C4-2B (cell line): ENCODE measurements at regions not wholly inside any gene's neighbourhood (a gene's known extent, or its start where the extent isn't known, plus 50 kb on each side); places are given as distances from the start of the nearest gene placed in this dataset.

Experiments used
- ZFX ChIP-seq: fragments of 450-650 bp; IDR thresholded peaks from 2 replicates; pipeline ENCODE4 v1.6.1; 2017
- TF ChIP-seq, protein P1 (sequence below): fragments of 450-650 bp; conservative IDR thresholded peaks from 2 replicates; pipeline ENCODE4 v1.5.1; 2017; ENCODE audit warnings: mild to moderate bottlenecking

DNA sequence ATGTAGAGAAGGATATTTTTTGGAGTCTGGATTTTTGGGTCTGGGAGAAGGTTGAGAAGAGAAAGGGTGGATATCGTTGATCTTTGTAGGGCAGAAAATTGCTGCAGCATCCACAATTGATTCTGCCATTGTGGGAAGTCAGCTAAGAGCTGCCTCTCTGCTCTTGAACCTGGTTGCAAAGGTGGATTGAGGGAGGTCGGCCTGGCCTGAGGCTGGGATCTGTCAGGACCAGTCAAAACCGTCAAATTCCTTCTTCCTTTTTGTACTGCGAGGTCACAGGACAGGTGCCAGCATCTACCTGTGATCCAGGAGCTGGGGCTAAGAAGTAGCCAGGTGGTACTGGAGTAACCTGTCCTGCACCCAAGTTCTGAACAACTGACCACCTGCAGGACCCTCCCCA, 93.7 kb downstream of the SHOX start:
- TF ChIP-seq, protein P1, sequence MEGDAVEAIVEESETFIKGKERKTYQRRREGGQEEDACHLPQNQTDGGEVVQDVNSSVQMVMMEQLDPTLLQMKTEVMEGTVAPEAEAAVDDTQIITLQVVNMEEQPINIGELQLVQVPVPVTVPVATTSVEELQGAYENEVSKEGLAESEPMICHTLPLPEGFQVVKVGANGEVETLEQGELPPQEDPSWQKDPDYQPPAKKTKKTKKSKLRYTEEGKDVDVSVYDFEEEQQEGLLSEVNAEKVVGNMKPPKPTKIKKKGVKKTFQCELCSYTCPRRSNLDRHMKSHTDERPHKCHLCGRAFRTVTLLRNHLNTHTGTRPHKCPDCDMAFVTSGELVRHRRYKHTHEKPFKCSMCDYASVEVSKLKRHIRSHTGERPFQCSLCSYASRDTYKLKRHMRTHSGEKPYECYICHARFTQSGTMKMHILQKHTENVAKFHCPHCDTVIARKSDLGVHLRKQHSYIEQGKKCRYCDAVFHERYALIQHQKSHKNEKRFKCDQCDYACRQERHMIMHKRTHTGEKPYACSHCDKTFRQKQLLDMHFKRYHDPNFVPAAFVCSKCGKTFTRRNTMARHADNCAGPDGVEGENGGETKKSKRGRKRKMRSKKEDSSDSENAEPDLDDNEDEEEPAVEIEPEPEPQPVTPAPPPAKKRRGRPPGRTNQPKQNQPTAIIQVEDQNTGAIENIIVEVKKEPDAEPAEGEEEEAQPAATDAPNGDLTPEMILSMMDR, result no peak
- no peak for TF ChIP-seq ZFX
